ENCODE measurements at regions not wholly inside any gene's neighbourhood (a gene's known extent, or its start where the extent isn't known, plus 50 kb on each side); places are given as distances from the start of the nearest gene placed in this dataset.

DNA sequence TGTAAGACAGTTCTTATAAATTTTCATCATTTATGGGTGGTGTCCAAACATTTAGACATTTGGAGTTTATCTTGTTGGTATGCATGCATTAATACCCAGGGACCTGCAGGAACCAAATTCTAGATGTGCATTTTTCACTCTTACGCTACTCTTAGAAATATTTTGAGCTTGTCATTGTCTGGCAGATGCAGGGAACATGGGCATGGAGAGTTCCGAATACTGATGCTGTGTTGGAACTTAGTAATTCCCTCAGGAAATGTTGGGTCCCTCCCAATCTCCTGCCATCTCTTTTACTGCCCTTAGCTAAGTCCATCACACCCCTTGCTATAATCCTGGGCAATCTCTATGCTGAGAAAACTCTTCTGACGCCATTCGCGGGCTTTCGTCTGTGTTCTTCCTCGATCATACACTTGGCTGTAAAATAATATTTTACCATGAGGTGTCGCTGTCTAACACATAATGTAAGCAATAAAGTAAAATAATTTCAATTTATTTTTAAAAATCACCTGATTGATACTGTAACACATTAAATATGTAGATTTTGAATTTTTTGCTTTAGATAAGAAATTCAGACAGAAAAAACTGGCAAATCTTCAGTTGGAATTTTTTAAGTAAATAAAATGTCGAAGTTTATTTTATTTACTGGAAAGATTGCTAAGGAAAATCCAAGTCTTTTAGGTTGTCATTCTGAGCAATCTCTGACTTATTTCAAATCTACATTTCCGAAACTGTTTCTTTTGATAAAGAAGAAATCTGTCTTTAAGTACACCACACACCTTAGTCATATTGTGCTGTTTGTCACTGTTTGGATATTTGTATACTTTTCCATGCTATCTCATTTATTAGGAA lies 304.1 kb upstream of the SSTR1 start:
- peak; percentile 61 for DNase-seq

DNA sequence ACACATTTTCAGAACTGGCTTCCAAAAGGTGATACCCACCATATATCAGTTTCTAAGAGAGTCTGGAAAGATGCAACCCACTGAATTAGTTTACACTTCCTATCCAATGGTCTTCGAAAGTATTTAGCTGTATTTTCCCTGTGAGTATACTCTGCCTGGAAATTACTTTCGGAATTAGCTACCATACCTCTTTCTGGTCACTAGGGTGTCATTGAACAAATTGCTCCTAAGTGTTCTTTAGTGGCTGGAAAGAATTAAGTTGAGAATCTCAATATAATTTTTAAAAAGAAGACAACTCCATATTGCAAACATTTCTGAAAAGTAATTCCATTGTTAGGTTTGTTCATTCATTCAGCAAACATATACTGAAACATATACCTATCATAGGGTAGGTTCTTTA lies 283.1 kb upstream of the SSTR1 start:
- DNase-seq = no peak

DNA sequence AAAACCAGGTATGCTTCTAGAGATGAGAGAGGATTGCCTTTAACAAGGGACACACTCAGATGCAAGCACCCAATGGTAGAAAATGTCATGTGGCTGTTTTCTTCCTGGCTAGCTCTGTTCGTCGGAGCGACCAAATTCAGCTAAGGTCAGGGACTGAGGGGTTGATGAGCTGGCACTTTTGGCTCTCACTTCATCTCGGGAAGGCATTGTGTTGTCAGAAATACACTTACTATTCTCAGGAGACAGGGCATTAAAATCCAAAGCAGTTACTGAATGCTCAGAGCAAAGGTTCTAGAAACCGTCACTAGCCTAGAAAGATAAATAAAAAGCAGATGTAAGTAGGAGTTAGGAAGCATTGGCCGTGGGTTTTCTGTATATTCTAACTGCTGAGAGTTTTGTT lies 275.7 kb upstream of the SSTR1 start:
- no peak for DNase-seq

DNA sequence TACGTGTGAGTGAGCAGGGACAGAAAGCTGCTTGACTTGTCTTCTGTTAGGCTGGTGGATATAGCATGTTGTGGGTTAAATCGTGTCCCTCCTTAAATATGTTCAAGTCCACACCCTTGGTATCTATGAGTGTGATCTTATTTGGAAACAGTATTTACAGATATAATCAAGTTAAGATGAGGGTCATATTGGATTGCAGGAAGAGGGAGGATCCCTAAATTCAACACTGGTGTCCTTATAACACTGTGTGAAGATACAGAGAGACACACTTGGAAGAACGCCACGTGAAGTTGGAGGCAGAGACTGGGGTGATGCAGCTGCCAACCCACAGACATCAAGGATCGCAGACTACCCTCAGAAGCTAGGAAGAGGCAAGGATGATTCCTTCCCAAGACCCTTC lies 275.2 kb upstream of the SSTR1 start:
- DNase-seq = no peak

DNA sequence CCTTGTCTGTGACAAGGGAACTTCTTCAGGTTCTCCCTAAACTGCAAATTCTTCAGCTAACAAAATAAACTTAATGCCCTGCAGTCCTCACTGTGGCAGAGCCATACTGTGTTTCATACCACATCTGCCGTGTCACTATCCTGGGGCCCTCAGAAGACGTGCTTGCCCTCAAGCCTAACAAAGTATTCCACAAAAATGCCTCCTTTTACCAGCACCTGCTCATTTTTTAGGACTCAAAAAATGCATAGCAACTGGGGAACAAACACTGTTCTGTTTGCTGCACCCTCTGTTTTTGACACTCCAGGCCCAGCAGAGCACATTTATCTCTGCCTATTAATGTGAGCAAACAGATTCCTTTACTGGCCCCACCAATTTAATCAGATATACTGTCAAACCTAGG lies 270.7 kb upstream of the SSTR1 start:
- DNase-seq = no peak

DNA sequence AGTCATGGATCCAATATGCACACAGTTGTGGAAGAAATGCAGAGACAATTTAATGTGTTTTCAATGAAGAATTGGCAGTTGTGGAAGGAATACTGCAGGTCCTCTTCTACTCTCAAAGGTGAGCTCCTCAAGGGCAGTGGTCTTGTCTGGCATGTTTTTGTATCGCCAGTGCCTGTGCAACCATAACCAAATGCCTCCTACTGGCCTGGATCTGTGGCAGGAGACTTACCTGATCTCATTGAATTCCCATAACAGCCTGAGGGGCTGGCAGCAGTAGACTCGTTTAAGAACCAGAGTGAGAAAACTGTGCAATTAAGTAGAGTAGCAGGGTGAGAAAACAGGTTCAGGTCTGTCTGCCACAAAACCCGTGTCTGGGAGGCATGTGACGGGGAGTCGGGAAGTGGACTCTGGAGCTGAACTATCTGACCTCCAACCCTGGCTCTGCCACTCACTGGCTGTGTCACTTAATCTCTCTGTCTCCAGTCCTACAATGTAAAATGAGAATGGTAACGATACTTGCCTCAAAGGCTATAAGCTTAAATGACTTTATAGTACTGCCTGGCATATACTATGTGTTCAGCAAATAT lies 268.2 kb upstream of the SSTR1 start:
- no peak for DNase-seq

DNA sequence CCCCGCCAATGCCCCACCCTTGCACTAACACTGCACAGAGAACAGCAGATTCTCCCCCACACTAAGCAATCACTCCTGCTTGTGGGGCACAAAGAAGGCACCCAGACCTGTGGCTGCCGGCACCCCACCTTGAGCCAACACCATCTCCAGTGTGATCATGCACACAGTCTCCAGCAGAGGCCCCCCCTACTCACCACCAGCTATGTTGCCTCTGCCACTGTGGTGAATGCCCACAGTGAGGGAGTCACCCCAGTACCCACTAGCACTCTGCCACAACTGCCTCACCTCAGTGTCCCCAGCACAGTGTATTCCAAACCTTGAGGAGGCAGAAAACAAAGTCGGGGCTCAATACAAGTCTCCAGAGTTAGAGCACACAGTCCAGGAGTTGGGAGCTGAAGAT lies 261.7 kb upstream of the SSTR1 start:
- DNase-seq = no peak

DNA sequence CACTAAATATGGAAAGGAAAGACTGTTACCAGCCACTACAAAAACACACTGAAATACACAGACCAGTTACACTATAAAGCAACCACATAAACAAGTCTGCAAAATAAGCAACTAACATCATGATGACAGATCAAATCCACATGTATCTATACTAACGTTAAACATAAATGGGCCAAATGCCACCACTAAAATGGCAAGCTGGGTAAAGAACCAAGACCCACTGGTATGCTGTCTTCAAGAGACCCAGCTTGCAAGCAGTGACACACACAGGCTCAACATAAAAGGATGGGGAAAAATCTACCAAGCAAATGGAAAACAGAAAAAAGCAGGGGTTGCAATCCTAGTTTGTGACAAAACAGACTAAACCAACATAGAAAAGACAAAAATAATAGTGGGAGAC lies 260.9 kb upstream of the SSTR1 start:
- DNase-seq = no peak

DNA sequence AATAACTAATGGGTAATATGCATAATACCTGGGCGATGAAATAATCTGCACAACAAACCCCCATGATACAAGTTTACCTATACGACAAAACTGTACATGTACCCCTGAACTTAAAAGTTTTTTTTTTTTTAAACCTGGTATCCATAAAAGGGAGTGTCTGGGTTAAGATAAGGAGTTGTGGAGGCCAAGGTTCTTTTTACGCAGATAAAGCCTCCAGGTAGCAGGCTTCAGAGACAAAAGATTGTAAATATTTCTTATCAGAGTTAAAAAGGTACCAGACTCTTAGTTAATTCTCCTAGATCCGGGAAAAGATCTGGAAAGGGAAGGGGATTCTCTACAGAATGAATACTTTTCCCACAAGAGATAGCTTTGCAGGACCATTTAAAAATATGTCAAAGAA lies 259.4 kb upstream of the SSTR1 start:
- no peak for DNase-seq

DNA sequence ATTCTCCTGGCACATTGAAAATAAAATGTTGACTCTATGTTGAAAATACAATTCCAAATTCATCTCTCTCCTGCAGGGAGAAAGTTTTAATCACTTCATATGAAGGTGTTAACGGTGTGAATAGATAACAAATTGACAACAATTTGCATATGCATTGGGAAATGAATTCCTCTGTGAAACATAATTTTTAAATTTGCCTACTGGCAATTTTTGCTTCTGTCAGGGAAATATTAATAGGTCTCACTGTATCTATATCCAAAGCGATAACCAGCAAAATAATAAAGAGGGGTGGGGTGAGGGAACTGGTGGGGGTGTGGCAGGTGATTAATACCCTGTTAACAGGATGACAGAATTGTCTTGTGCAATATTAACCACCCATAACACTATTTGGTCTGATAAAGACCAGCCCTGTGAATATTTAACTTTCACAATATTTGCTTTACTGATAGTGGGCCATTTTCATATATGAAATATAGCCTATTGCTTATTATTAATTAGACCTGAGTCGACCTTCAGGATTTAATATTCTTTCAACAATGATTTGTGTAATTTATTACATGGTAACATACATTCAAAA lies 239.0 kb upstream of the SSTR1 start:
- no peak for DNase-seq

DNA sequence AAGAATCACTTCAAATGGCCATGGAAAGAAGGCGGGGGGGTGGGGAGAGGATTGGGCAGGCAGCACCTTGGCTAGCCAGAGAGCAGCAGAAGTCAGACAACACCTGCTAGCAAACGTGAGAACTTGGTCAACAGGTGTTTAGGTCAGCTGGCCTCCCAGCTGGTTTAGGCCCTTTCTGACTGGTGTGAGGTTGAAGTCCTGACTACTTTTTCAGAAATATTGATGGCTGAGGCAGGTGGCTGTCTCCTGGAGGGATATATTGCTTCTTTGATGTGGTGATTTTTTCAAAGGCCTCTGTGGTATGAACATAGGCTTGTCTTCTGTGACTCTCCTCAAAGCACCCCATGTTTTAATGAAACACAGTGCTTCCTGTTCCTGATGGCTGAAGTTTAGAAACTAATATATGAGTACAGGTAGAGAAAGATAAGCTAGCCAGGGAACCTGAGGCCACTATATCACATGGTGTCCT lies 238.2 kb upstream of the SSTR1 start:
- no peak for DNase-seq

DNA sequence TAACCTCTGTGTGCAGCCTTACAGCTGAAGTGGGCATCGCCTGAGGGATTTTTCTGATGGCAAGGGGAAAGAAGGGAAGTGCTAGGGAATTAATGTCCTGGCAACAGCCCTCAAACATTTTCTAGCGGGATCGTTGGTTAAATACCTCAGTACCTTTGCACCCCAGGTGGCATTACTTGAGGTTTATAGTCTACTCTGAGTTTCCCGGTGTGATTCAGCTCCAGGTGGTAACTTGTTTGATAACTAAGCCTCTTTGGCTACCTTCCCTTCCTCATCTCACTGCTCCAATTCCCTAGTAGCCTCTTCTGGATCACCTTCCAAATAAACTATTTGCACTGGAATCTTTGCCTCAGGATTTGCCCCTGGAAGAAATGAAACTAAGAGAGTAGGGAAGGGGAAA lies 237.0 kb upstream of the SSTR1 start:
- DNase-seq = no peak

DNA sequence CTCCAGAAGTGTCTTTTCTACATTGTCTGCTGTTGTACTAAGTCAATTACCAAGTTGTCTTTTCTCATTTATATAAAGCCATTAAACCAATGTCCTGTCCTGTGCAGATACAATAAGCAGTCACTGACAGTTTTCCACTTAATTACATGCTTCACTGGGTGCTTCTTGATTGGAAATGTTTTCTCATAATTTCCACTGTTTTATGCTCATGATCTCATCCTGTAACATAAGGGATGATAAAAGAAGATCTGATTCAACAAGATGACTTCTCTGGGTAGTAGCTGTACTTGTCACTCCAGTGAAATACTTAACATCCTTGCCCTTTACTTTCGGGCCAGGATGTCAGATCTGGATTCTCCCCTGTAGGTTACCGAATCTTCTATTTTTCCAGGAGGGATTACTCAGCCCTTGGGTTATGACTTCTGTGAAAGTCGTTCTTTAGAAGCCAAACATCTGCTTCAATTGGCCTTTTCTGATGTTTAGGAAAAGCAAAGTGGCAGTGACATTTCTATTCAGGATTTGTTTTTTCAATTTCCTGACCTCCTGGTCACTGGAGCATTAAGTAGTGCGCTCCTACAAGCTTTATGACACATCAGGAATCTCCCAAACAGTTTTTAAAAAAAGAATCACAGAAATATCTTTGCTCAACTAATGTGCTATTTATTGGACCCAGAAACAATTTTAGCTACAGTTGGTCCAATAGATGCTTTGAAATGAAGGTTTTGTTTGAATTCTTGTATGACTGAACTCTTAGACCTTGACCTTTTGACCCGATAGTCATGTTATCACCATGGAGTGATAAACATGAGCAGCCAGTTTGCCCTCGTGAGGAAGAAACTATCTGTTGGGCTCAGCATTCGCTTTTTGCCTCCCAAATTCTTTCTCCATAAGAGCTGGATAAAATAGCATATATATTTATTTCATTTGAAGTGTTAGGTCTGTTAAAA lies 234.5 kb upstream of the SSTR1 start:
- DNase-seq = no peak

DNA sequence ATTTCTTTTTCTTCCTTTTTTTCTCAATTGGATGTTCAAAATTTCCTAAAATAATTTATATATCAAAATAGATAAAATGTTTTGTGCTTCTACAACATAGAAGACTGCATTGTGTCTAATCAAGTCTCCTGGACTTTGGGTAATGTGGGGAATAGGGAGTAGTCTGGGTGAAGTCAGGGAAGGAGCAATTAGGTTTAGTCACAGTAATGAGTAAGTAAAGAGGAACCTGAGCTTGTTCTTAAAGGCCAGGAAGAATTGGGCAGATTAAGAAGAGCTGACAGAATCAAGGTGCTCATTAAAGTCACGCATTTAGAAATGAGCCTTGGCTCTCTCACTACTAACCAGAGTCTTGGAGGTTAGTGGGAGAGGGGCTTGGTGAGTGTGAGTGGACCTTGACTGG lies 233.3 kb upstream of the SSTR1 start:
- no peak for DNase-seq

DNA sequence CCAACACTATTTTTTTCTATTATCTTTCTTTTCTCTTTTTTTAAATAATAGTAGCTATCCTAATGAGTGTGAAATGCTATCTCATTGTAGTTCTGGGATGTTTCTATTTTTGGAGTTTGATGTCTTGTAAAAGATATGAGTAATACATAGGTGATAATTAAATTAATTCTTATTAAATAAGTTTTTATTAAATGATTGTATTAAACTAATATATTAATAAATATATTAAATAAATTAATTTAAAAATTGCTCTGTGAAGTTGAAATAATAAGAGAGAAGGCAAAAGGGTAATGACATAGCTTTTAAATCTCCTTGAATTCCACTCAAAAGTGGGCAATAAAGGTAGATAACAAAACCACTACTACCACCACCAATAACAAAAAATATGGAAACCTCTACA lies 230.2 kb upstream of the SSTR1 start:
- no peak for DNase-seq

DNA sequence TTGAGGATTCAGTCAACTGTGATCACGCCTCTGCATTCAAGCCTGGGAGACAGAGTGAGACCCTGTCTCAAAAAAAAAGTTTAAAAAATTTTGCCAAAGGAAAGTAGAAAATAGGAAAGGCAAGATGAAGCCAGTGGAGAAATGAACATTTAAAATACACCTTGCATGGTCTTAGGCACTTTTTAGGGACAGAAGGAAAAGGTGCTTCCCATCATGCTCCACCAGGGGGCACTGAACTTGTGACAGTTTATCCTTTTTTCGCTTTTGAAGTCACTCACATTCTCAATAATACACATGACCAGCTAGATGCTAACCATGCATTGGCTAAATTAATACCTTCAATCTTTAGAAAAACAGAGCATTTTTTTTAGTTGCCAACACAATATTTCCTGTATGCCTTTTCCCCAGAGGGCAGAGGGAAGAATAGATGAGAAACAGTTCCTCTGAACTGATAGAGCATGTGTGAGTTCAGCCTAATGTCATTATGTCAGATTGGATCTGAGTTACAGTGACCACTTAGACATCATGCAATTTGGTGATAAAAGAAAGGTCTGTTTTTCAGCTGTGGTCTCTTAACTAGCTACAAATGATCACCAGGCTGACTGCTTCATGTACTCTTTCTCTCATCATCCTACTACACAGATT lies 221.8 kb upstream of the SSTR1 start:
- DNase-seq = peak; percentile 37

DNA sequence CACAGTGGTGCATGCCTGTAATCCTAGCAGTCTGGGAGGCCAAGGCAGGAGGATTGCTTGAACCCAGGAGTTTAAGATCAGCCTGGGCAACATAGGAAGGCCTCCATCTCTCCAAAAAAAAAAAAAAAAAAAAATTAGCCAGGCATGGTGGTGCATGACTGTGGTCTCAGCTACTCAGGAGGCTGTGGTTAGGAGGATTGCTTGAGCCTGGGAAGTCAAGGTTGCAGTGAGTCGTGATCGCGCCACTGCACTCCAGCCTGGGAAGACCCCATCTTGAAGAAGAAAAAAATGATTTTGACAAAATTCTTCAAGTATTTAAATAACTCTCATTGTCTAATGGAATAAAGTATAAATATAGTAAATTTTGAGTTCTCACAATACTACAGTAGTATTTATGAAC lies 219.2 kb upstream of the SSTR1 start:
- no peak for DNase-seq

DNA sequence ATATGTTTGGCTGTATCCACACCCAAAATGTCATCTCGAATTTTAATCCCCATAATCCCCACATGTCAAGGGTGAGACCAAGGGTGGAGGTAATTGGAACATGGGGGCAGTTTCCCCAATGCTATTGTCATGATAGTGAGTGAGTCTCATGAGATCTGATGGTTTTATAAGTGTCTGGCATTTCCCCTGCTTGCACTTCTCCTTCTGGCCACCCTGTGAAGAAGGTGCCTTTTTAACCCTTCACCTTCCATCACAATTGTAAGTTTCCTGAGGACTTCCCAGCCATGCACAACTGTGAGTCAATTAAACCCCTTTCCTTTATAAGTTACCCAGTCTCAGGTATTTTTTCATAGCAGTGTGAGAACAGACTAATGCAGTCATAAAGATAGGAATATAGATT lies 216.7 kb upstream of the SSTR1 start:
- DNase-seq = no peak

DNA sequence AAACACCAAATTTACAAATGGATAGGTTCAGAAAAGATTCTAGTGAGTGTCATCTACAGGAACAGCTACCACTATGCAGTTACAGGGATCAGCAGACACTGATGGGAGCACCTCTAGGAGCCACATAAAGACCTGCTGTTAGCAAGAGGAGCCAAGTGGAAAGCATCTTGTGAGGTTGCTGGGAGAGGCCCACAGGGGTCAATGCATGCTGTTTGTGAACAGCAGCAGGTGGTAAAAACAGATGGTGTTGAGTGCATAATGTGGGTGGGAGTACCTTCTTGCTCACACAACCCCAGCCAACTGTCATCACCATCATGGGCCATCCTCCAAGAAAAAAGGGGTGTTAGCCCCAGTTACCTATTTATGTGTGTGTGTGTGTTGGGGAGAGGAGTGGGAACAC lies 215.2 kb upstream of the SSTR1 start:
- DNase-seq = peak; percentile 49

DNA sequence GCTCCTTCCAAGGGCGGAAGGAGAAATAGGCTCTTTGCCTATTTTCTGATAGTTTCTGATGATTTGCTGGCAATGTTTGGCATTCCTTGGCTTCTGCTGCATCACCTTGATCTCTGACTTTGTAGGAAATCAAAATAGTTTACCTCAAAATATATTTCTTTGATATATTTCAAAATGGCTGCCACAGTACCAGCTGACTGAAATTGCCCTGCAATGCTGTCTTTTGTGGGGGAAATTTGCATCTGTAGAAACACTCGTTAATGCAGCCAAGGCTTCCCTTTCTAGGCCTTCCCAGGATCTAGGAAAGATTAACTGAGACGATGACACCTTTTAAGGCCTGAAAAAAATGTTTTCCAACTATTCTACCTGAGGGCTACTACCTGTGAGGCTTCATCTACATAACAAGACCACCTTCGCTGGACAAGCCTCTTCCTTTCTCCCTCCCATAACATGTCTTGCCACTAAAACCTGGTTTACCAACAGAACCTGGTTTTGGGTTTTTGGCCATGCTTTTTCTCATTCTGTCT lies 212.8 kb upstream of the SSTR1 start:
- DNase-seq = no peak

DNA sequence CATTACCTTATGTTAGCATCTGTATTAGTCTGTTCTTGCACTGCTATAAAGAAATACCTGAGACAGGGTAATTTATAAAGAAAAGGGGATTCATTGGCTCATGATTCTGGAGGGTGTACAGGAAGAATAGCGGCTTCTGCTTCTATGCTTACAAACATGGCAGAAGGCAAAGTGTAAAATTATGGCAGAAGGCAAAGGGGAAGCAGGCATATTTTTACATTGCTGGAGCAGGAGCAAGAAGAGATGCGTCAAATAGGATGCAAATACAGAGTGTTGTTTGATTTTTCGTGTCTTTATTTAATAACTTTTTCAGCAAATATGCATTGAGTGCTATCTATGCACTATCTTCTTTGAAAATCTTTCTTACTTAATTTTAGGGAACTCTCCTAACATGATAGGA lies 210.7 kb upstream of the SSTR1 start:
- DNase-seq = no peak

DNA sequence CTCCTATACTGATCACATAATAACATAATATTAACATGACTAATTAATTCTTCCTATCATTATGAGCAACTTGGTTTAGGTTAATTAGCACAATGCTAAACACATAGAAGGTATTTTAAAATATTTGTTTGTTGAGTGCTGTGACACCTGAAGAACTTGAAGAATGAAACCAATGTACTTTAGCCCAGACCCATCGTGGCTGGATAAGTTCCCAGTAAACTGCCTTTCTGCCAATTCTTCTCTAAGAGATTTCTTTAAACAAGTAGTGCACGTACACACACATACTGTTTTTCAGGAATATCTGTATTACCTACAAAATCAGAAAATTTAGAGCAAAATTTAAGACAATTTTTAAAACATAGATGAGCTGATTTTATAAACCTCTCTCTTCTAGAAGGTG lies 207.4 kb upstream of the SSTR1 start:
- no peak for DNase-seq

DNA sequence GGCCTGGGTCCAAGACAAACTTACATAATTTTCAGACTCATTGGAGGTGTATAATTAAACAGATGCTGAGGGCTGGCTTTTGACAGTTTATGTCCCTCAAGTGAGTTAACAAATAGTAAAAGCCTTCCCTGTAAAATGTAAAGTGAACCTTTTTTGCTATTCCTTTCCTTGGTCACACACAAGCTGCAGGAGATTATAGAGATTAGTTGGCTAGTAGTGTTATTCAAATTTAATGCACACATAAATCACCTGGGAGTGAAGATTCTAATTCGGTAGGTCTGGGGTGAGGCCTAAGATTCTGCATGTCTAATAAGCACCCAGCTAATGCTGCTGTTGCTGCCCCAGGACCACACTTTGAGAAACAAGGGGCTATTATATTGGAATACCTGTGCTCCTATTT lies 206.2 kb upstream of the SSTR1 start:
- no peak for DNase-seq
